ENCODE measurements at regions not wholly inside any gene's neighbourhood (a gene's known extent, or its start where the extent isn't known, plus 50 kb on each side); places are given as distances from the start of the nearest gene placed in this dataset.

- H3K9me3 ChIP-seq (ENCODE audit: low read length) = no peaks in the 10 kb centered on the region
- no peak overlapping the region for H3K4me3 ChIP-seq (ENCODE audit: low read depth, low read length, poor library complexity, severe bottlenecking)
- no TSS peak for BruUV-seq (replicated peaks)
- H3K4me1 ChIP-seq (ENCODE audit: insufficient read depth, low read length, poor library complexity, severe bottlenecking) = no peaks in the 10 kb centered on the region
- H3K79me2 ChIP-seq (ENCODE audit: insufficient read depth, low read depth, low read length) = no peaks in the 10 kb centered on the region
- H3K27ac ChIP-seq (ENCODE audit: low read depth, low read length, poor library complexity, severe bottlenecking) = no peak overlapping the region
- CTCF ChIA-PET (ENCODE audit: unreplicated experiment) = no interaction called here
- POLR2A ChIA-PET = no interaction called here
- no peaks in the 10 kb centered on the region for H3K36me3 ChIP-seq (ENCODE audit: insufficient read depth, low read length)
- TF ChIP-seq EZH2phosphoT487 (IDR thresholded peaks at IDR 0.05; ENCODE audit: borderline replicate concordance, low read depth, low read length) = no peak
- no peak for TF ChIP-seq CTCF (conservative IDR thresholded peaks at IDR 0.05; ENCODE audit: low read length)
- no peaks in the 10 kb centered on the region for H4K20me1 ChIP-seq (ENCODE audit: insufficient read depth, low read length)
- H3K4me2 ChIP-seq (ENCODE audit: low read length) = no peak overlapping the region
- H3K9me2 ChIP-seq (ENCODE audit: insufficient read depth, low read length) = no peaks in the 10 kb centered on the region
- H2AFZ ChIP-seq (ENCODE audit: low read length) = no peak overlapping the region
- intact Hi-C loops (cut with micrococcal nuclease; ENCODE audit: unreplicated experiment) = no loop called here
- no peak for DNase-seq (ENCODE audit: low spot score)
Measured at GRCh38 chr17:6240001-6240400, 169.8 kb downstream of the WSCD1 start.

- TF ChIP-seq CTCF (conservative IDR thresholded peaks at IDR 0.05; ENCODE audit: low read length) (no peak), EZH2phosphoT487 (IDR thresholded peaks at IDR 0.05; ENCODE audit: borderline replicate concordance, low read depth, low read length) (no peak)
- Histone ChIP-seq H3K4me1 (ENCODE audit: insufficient read depth, low read length, poor library complexity, severe bottlenecking) (no peaks in the 10 kb centered on the region), H3K79me2 (ENCODE audit: insufficient read depth, low read depth, low read length) (no peaks in the 10 kb centered on the region), H4K20me1 (ENCODE audit: insufficient read depth, low read length) (no peaks in the 10 kb centered on the region), H3K9me2 (ENCODE audit: insufficient read depth, low read length) (no peaks in the 10 kb centered on the region), H3K4me2 (ENCODE audit: low read length) (no peak overlapping the region), H2AFZ (ENCODE audit: low read length) (no peak overlapping the region), H3K4me3 (ENCODE audit: low read depth, low read length, poor library complexity, severe bottlenecking) (no peak overlapping the region), H3K9me3 (ENCODE audit: low read length) (no peaks in the 10 kb centered on the region), H3K27ac (ENCODE audit: low read depth, low read length, poor library complexity, severe bottlenecking) (no peak overlapping the region), H3K36me3 (ENCODE audit: insufficient read depth, low read length) (no peaks in the 10 kb centered on the region)
- no TSS peak for BruUV-seq (replicated peaks)
- CTCF ChIA-PET (ENCODE audit: unreplicated experiment) = no interaction called here
- DNase-seq (ENCODE audit: low spot score) = no peak
- POLR2A ChIA-PET = no interaction called here
- intact Hi-C loops (cut with micrococcal nuclease; ENCODE audit: unreplicated experiment) = no loop called here
Measured at GRCh38 chr17:6239241-6239798, 169.1 kb downstream of the WSCD1 start.

- Histone ChIP-seq H3K4me3 (ENCODE audit: low read depth, low read length, poor library complexity, severe bottlenecking) (no peak overlapping the region), H3K4me2 (ENCODE audit: low read length) (no peak overlapping the region), H3K79me2 (ENCODE audit: insufficient read depth, low read depth, low read length) (no peaks in the 10 kb centered on the region), H3K4me1 (ENCODE audit: insufficient read depth, low read length, poor library complexity, severe bottlenecking) (no peaks in the 10 kb centered on the region), H3K9me3 (ENCODE audit: low read length) (no peaks in the 10 kb centered on the region), H4K20me1 (ENCODE audit: insufficient read depth, low read length) (no peaks in the 10 kb centered on the region), H3K27ac (ENCODE audit: low read depth, low read length, poor library complexity, severe bottlenecking) (no peak overlapping the region), H3K36me3 (ENCODE audit: insufficient read depth, low read length) (no peaks in the 10 kb centered on the region), H2AFZ (ENCODE audit: low read length) (no peak overlapping the region), H3K9me2 (ENCODE audit: insufficient read depth, low read length) (no peaks in the 10 kb centered on the region)
- POLR2A ChIA-PET = no interaction called here
- TF ChIP-seq CTCF (conservative IDR thresholded peaks at IDR 0.05; ENCODE audit: low read length) = no peak
- CTCF ChIA-PET (ENCODE audit: unreplicated experiment) = interaction anchor here (0.6 kb wide), 1 partner anchor 143 kb away, joined by 4 read pairs; no protein-coding TSS in a partner anchor
- BruUV-seq (replicated peaks) = no TSS peak
- intact Hi-C loops (cut with micrococcal nuclease; ENCODE audit: unreplicated experiment) = no loop called here
- no peak for DNase-seq (ENCODE audit: low spot score)
Measured at GRCh38 chr17:6233856-6234255, 163.7 kb downstream of the WSCD1 start.

Measured in OCI-LY7 (cell line).